ENCODE measurements at regions not wholly inside any gene's neighbourhood (a gene's known extent, or its start where the extent isn't known, plus 50 kb on each side); places are given as distances from the start of the nearest gene placed in this dataset.

- WGBS, 2 donors: 64 to 68% methylated on average over 3 of the region's 3 CpGs
- FAIRE-seq: no peak
- no peak overlapping the region for H3K4me3 ChIP-seq
Measured at GRCh38 chr16:86325360-86325759, 185.0 kb upstream of the FOXF1 start.

GRCh38 chr16:86325895-86326294 is 184.4 kb upstream of the FOXF1 start:
- no peaks in the 10 kb centered on the region for H3K36me3 ChIP-seq
- H3K27me3 ChIP-seq: peaks cover 0 to 4% (median 0%) of the 10 kb centered on the region in 4 donors
- no peak for ATAC-seq
- H3K4me3 ChIP-seq: no peak overlapping the region
- no peak for DNase-seq
- no peaks in the 10 kb centered on the region for H3K4me1 ChIP-seq
- intact Hi-C loops (cut with DNase I): no loop called here
- WGBS, 2 donors: 84 to 91% methylated on average over 6 of the region's 6 CpGs
- no peak for TF ChIP-seq CTCF (IDR thresholded peaks at IDR 0.05)
- H3K9me3 ChIP-seq: no peaks in the 10 kb centered on the region
- no peak for FAIRE-seq
- H3K27ac ChIP-seq: no peak overlapping the region

More at GRCh38 chr16:86325360-86325759, 185.0 kb upstream of the FOXF1 start:
- no peak for DNase-seq
- ATAC-seq: no peak
- Histone ChIP-seq H3K27ac (no peak overlapping the region), H3K36me3 (no peaks in the 10 kb centered on the region), H3K9me3 (no peaks in the 10 kb centered on the region), H3K4me1 (no peaks in the 10 kb centered on the region), H3K27me3 (peaks cover 0 to 4% (median 0%) of the 10 kb centered on the region in 4 donors)
- intact Hi-C loops (cut with DNase I): no loop called here
- TF ChIP-seq CTCF (IDR thresholded peaks at IDR 0.05): no peak

- FAIRE-seq: no peak
Measured at GRCh38 chr16:86327321-86327720, 183.0 kb upstream of the FOXF1 start.

GRCh38 chr16:86330906-86331305 is 179.4 kb upstream of the FOXF1 start:
- Histone ChIP-seq H3K4me1 (no peaks in the 10 kb centered on the region), H3K27ac (no peak overlapping the region), H3K27me3 (no peaks in the 10 kb centered on the region), H3K9me3 (no peaks in the 10 kb centered on the region), H3K36me3 (no peaks in the 10 kb centered on the region), H3K4me3 (no peak overlapping the region)
- WGBS, 2 donors: 48 to 59% methylated on average over 14 of the region's 14 CpGs
- no peak for TF ChIP-seq CTCF (IDR thresholded peaks at IDR 0.05)
- DNase-seq (no peak), ATAC-seq (no peak), FAIRE-seq (no peak)
- intact Hi-C loops (cut with DNase I): no loop called here

More at GRCh38 chr16:86327321-86327720, 183.0 kb upstream of the FOXF1 start:
- intact Hi-C loops (cut with DNase I): no loop called here
- Histone ChIP-seq H3K4me1 (no peaks in the 10 kb centered on the region), H3K27me3 (peaks cover 0 to 4% (median 0%) of the 10 kb centered on the region in 4 donors), H3K36me3 (no peaks in the 10 kb centered on the region), H3K9me3 (no peaks in the 10 kb centered on the region), H3K4me3 (no peak overlapping the region), H3K27ac (no peak overlapping the region)
- DNase-seq (no peak), ATAC-seq (no peak)
- TF ChIP-seq CTCF (IDR thresholded peaks at IDR 0.05): no peak
- WGBS, 2 donors: 57 to 74% methylated on average over 10 of the region's 10 CpGs

GRCh38 chr16:86334079-86334635 is 176.2 kb upstream of the FOXF1 start:
- ATAC-seq (no peak), FAIRE-seq (no peak), DNase-seq (no peak)
- no peaks in the 10 kb centered on the region for H3K36me3 ChIP-seq
- H3K4me3 ChIP-seq: no peak overlapping the region
- WGBS, 2 donors: 23 to 40% methylated on average over 7 of the region's 7 CpGs
- H3K9me3 ChIP-seq: no peaks in the 10 kb centered on the region
- no peaks in the 10 kb centered on the region for H3K4me1 ChIP-seq
- no peak for TF ChIP-seq CTCF (IDR thresholded peaks at IDR 0.05)
- intact Hi-C loops (cut with DNase I): no loop called here
- H3K27ac ChIP-seq: no peak overlapping the region
- no peaks in the 10 kb centered on the region for H3K27me3 ChIP-seq

Data from pancreas (tissue), 10 donors.